ENCODE measurements at regions not wholly inside any gene's neighbourhood (a gene's known extent, or its start where the extent isn't known, plus 50 kb on each side); places are given as distances from the start of the nearest gene placed in this dataset.

GRCh38 chr16:20218093-20218492 is 109.2 kb downstream of the GP2 start:
- Histone ChIP-seq H2AFZ (ENCODE audit: control insufficient read depth, low read depth, low read length) (no peak overlapping the region), H3K4me2 (ENCODE audit: control insufficient read depth, insufficient read depth) (no peak overlapping the region), H3K4me1 (ENCODE audit: control insufficient read depth, insufficient read depth, low read length) (no peaks in the 10 kb centered on the region), H4K20me1 (ENCODE audit: control insufficient read depth, insufficient read depth) (no peaks in the 10 kb centered on the region), H3K36me3 (ENCODE audit: control insufficient read depth in 2 of 2, insufficient read depth in 2 of 2, low read length in 1 of 2) (no peaks in the 10 kb centered on the region), H3K4me3 (no peak overlapping the region), H3K27ac (ENCODE audit: control insufficient read depth, insufficient read depth) (no peak overlapping the region), H3K79me2 (ENCODE audit: control insufficient read depth, insufficient read depth, low read length) (no peaks in the 10 kb centered on the region), H3K9ac (ENCODE audit: control insufficient read depth, insufficient read depth, low read length) (no peak overlapping the region), H3K27me3 (replicated peaks in 1 of 2; ENCODE audit: control insufficient read depth in 2 of 2, insufficient read depth in 2 of 2, low read length in 1 of 2) (no peaks in the 10 kb centered on the region), H3K9me3 (replicated peaks; ENCODE audit: control insufficient read depth, insufficient read depth, low read length) (no peaks in the 10 kb centered on the region; the same call in 2 of the 3 replicates)
- ChIA-PET SMC1A (ENCODE audit: uncharacterized antibody, unreplicated experiment) (interaction anchor here (1.0 to 1.5 kb wide), 3 partner anchors 14 to 44 kb away, joined by 3 to 5 read pairs (median 4); no protein-coding TSS in a partner anchor), CTCF (interaction anchor here (0.9 to 1.5 kb wide), 4 partner anchors 24 to 311 kb away, joined by 3 to 6 read pairs (median 3); no protein-coding TSS in a partner anchor), RAD21 (ENCODE audit: unreplicated experiment) (interaction anchor here (1.3 kb wide), 1 partner anchor 24 kb away, joined by 5 read pairs; no protein-coding TSS in a partner anchor), POLR2A (no interaction called here)
- intact Hi-C loops (cut with micrococcal nuclease; ENCODE audit: unreplicated experiment) = no loop called here
- WGBS (ENCODE audit: insufficient coverage, insufficient replicate concordance, low lambda C conversion rate, missing lambda C conversion rate) = 0% methylated on average over 1 of the region's 1 CpG
- ATAC-seq (peak; percentile 73), FAIRE-seq (no peak), DNase-seq (ENCODE audit: low read depth, low spot score) (no peak)
- no peak for TF ChIP-seq IRF5 (IDR thresholded peaks at IDR 0.05; ENCODE audit: borderline replicate concordance)
- no peak for TF ChIP-seq REST (IDR thresholded peaks at IDR 0.05; ENCODE audit: low read depth, low read length)
- no peak for TF ChIP-seq CHD4 (IDR thresholded peaks at IDR 0.05)
- TF ChIP-seq TCF7 (IDR thresholded peaks at IDR 0.05; ENCODE audit: borderline replicate concordance) = no peak
- TF ChIP-seq IKZF1 (conservative IDR thresholded peaks at IDR 0.05) = peak; percentile 48; the same call in 1 of the 2 replicates
- no peak for TF ChIP-seq DPF2 (IDR thresholded peaks at IDR 0.05)
- TF ChIP-seq HDAC2 (IDR thresholded peaks at IDR 0.05) = no peak
- no peak for TF ChIP-seq E2F4 (IDR thresholded peaks at IDR 0.05; ENCODE audit: low read depth, low read length)
- TF ChIP-seq ATF7 (IDR thresholded peaks at IDR 0.05; ENCODE audit: low read depth) = no peak
- TF ChIP-seq RAD51 (IDR thresholded peaks at IDR 0.05) = no peak
- no peak for TF ChIP-seq NRF1 (conservative IDR thresholded peaks at IDR 0.05; ENCODE audit: low read depth, low read length)
- 0 out of 4 replicates have a peak, but pooled peaks of 1 of the 2 experiments have one; percentile 10 for TF ChIP-seq IKZF2 (IDR thresholded peaks at IDR 0.05)
- TF ChIP-seq NR2F1 (conservative IDR thresholded peaks at IDR 0.05) = 0 out of 2 replicates have a peak, but pooled peaks have one; percentile 23
- 0 out of 2 replicates have a peak, but pooled peaks have one; percentile 20 for TF ChIP-seq NR2C1 (IDR thresholded peaks at IDR 0.05)
- TF ChIP-seq RFX5 (IDR thresholded peaks at IDR 0.05; ENCODE audit: low read depth, low read length) = no peak
- in situ Hi-C loops (cut with MboI) = no loop called here
- BruUV-seq (replicated peaks) = no TSS peak

Data from GM12878 (cell line).